GM12892 (cell line): ENCODE measurements at regions not wholly inside any gene's neighbourhood (a gene's known extent, or its start where the extent isn't known, plus 50 kb on each side); places are given as distances from the start of the nearest gene placed in this dataset.

Experiments used
- POLR2A ChIP-seq: IDR thresholded peaks from 2 replicates; pipeline ENCODE4 v1.6.1; 2011; ENCODE audit warnings: low read depth, low read length, control low read depth
- POLR2AphosphoS5 ChIP-seq: IDR thresholded peaks from 2 replicates; pipeline ENCODE4 v1.6.1; 2011; ENCODE audit warnings: low read depth, low read length, control low read depth
- TAF1 ChIP-seq: IDR thresholded peaks from 2 replicates; pipeline ENCODE4 v1.6.1; 2011; ENCODE audit warnings: low read depth, mild to moderate bottlenecking, control low read depth, low read length, borderline replicate concordance

- TF ChIP-seq POLR2A, result no peak
- TF ChIP-seq POLR2AphosphoS5, result no peak
- no peak for TF ChIP-seq TAF1
Observed at GRCh38 chr20:4444404-4444803, 195.3 kb upstream of the ADRA1D start.
